ENCODE measurements at regions not wholly inside any gene's neighbourhood (a gene's known extent, or its start where the extent isn't known, plus 50 kb on each side); places are given as distances from the start of the nearest gene placed in this dataset.

GRCh38 chr15:94606286-94606685 is 374.9 kb downstream of the MCTP2 start:
- DNase-seq (ENCODE audit: low read depth) = no peak

GRCh38 chr15:94607176-94607654 is 375.9 kb downstream of the MCTP2 start:
- DNase-seq (ENCODE audit: low read depth) = no peak

- no peak for DNase-seq (ENCODE audit: low read depth)
These were observed 378.7 kb downstream of the MCTP2 start for GRCh38 chr15:94610069-94610468.

DNA sequence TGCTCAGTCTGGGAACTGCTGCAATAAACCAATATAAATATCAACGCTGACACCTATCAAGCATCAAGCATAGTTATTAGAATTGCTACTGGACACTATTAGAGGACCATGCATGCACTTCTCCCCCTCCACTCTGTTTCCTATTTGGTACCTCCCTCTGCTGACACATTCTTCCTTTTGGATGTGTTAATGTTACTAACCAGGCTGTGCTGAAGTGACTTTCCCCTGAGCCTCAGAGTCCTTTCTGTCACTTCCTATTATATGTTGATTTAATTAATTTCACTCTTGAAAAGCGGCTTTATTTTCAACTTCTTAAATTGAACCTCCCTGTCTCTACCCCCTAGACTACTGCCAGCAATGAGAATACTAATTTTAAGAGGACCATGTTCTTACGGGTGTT is 379.1 kb downstream of the MCTP2 start:
- DNase-seq (ENCODE audit: low read depth) = no peak

DNA sequence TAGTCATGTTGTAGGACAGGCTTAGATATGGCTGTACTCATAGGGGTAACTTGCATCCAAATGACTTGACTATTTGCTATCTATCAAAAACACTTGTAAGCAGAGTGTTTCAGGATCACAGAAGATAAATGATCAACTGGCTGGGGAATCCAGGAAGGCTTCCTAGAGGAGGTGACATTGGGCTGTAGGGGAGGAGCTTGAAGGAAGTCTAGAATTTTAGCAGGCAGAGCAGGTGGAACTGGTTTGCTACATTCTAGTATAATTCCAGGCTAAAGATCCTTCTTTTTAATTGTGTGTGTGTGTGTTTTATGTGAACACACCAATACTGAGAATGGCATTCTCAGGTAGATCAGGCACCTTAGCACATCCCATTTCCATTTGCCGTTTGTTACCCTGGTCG is 380.3 kb downstream of the MCTP2 start:
- DNase-seq (ENCODE audit: low read depth) = no peak

DNA sequence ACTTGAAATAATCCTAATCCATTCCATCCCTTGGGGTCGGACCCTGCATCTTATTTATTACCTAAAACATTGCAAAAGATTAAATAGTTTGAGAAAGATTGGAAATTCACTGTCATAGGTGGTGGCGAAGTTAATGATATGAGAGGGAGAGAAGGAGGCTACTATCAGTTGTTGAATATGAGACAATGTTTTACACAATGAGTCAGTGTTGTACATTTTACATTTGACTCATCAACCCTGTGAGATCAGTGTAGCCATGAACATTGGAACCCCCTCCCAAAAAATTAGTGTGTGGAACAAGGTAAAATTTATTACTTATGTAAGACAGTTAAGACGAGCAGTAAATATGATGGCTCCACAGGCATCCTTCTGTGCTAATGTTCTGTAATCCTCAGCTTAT is 384.3 kb downstream of the MCTP2 start:
- DNase-seq (ENCODE audit: low read depth) = no peak

DNA sequence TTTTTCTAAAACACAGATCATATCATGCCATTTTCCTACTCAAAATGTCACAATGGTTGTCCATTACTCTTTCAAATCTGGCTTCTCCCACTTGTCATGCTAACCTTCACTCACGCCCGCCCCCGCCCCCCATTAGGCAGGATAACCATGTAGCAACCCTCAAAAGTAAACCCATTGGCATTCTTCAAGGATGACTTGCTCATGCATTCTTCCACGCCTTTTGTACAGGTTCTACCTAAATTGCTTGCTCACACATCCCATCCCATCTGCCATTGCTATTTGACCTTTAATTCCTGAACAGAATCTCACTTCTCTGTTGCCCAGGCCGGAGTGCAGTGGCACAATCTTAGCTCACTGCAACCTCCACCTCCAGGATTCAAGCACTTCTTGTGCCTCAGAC is 389.3 kb downstream of the MCTP2 start:
- DNase-seq (ENCODE audit: low read depth) = no peak

GRCh38 chr15:94621736-94622135 is 390.4 kb downstream of the MCTP2 start:
- no peak for DNase-seq (ENCODE audit: low read depth)

GRCh38 chr15:94626949-94627348 is 395.6 kb downstream of the MCTP2 start:
- DNase-seq (ENCODE audit: low read depth) = no peak

DNA sequence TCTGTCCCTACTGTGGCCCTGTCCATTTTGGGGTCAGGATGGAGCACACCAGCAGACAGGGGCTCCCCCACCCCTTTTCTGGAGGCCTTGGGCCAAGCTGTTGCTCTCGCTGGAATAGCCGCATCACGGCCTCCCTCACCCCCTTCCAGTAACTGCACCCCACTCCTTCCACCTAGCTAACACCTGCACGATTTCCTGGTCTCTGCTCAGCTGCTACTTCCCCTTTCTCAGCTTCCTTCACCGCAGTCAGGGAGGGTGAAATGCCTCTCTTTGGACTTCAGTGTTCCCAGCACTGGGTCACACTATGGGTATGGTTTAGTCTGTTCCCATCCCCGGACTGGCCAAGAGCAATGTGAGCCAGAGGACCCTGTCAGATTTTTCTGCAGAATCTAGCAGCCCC is 400.2 kb downstream of the MCTP2 start:
- DNase-seq (ENCODE audit: low read depth) = no peak

DNA sequence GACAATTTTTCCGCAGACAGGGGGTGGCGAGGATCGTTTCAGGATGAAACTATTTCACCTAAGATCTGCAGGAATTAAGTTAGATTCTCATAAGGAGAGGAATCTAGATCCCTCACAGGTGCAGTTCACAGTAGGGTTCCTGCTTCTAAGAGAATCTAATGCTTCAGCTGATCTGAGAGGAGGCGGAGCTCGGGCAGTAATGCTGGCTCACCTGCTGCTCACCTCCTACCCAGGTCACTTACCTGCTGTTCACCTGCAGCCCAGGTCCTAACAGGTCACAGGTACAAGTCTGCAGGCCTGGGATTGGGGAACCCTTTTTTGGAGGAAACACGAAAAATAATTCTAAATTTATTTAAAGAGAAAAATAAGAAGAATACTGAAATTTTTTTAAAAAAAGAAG is 406.8 kb downstream of the MCTP2 start:
- no peak for DNase-seq (ENCODE audit: low read depth)

DNA sequence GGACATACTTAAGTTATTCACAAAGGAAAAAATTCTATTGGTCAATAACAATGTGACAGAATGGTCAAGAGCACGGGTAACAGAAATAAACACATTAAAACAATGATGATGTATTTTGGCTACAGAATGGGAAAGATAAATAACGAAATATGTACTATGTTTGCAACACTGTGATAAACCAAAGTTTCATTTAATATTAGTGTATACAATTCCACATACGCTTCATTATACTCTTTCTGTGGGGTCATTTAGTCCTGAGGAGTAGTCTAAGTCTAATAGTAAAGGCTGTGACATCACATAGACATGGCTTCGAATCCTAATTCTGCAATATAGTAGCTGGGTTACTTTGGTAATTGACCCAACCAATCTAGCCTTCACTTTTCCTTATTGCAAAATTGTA is 408.3 kb downstream of the MCTP2 start:
- DNase-seq (ENCODE audit: low read depth) = no peak

DNA sequence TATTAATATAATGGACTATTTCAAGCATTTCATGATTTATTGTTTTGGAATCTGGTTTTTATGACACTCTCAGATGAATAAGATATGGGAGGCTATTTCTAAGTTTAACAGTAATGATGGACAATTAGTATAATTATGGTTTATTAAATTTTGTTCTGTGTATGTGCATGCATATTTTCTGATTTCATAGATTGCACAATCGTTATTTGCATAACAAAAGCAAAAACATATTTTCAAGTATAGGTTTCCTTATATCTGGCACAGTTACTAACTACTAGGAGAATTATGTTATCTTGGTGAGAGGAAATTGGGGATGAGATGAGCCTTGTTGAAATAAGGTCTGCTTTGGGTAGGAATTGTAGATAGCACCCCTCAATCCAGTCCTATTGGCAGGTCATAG is 413.1 kb downstream of the MCTP2 start:
- no peak for DNase-seq (ENCODE audit: low read depth)

- no peak for DNase-seq (ENCODE audit: low read depth)
These were observed 421.7 kb downstream of the MCTP2 start for GRCh38 chr15:94653071-94653470.

DNA sequence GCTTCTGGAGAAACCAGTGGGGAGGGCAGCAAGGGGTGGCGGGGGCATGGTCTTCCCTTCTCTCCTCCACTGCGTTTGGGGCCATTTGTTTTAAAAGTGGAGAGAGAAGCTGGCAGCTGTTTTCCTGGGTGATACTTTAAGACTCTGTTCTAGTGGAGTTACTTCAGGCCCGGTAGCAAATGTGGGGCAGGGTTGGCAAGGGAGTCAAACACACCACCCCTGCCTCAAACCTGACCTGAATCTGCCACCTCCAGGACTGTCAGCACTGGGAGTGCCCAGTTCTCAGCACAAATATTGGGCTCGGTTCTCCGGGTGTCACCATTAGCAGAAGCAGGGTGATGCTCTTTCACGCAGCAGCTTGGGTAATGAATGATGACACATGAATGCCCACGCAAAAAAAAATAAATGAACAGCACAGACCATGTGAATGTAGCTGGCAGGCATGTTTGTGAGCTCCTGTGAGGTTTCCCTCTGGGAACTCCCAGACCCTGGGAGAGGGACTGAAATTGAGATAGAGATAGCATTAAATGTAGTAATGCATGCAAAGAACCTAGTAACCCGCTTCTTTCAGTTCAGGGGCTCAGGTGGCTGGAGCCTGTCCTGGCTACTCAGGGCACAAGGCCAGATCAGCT is 424.0 kb downstream of the MCTP2 start:
- DNase-seq (ENCODE audit: low read depth) = no peak

- DNase-seq (ENCODE audit: low read depth) = no peak
These were observed 434.5 kb downstream of the MCTP2 start for GRCh38 chr15:94665676-94666441.

DNA sequence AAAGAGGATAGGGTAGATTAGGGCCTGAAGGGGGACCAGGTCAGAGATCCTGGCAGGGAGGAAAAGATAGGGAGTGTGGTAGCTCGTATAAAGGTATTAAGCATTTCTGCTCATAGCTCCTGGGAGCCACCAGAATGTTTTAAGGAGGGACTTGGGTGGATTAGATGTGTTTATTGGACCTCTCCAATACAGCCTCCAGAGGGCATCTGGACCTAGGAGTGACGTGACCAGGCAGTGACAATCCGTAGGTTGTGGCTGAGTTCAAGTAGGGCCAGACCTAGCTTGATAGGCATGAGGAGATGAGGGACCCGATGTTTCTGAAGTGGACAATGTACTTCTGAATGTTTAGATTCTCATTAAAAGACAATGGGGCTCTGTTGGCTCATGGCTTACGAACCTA is 435.2 kb downstream of the MCTP2 start:
- no peak for DNase-seq (ENCODE audit: low read depth)

- DNase-seq (ENCODE audit: low read depth) = no peak
These were observed 435.7 kb downstream of the MCTP2 start for GRCh38 chr15:94667109-94667508.

GRCh38 chr15:94670438-94671034 is 439.2 kb downstream of the MCTP2 start:
- peak; percentile 32 for DNase-seq (ENCODE audit: low read depth)

DNA sequence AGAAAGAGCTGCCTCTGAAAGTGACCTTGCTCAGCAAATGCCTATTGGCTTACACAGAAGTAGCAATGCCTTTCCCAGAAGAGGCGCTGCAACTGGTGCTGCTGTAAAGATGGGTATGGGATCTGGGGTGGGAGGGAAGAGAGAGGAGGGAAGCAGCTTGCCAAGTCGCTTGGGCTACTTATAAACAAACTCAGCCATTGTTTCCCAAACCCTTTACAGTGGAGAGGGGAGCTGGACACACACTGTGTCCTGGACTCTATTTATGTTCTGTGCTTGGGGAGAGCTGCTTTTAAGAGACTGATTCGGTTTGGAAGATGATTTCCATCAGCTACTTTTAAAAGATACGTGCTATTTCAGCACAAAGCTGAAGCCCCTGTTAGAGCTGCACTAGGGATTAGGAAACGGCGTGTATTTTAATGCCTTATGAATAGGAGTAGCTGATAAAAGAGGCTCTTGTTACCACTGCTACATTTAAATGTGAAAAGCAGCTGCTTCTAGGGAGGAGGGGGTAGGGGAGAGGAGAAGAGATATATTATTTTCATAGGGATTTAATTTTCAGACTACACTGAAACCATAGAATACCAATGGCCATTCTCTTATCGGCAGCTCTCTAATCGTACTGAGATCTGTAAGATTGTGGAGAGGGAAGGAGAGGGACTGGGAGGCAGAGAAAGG is 440.6 kb downstream of the MCTP2 start:
- no peak for DNase-seq (ENCODE audit: low read depth)

DNA sequence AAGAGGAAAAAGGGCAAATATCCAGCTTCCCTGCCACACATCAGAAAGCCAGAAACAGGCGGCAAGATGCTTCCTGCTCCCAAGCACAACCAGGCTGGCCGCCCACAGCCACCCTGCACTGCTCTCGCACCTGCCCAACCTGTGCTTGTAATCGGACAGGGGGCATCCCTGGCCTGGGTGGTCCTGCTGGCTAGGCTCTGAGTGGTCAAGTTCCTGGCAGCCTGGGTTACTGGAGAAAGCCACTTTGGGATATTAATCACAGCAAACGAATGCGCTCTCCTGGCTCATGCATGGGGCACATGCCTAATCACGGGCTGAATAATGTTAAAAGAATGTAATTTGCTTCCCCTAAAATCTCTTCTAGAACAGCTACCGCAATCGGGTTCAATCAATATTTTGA is 442.4 kb downstream of the MCTP2 start:
- DNase-seq (ENCODE audit: low read depth) = no peak

GRCh38 chr15:94674296-94674695 is 442.9 kb downstream of the MCTP2 start:
- no peak for DNase-seq (ENCODE audit: low read depth)
